ENCODE measurements at regions not wholly inside any gene's neighbourhood (a gene's known extent, or its start where the extent isn't known, plus 50 kb on each side); places are given as distances from the start of the nearest gene placed in this dataset.

DNA sequence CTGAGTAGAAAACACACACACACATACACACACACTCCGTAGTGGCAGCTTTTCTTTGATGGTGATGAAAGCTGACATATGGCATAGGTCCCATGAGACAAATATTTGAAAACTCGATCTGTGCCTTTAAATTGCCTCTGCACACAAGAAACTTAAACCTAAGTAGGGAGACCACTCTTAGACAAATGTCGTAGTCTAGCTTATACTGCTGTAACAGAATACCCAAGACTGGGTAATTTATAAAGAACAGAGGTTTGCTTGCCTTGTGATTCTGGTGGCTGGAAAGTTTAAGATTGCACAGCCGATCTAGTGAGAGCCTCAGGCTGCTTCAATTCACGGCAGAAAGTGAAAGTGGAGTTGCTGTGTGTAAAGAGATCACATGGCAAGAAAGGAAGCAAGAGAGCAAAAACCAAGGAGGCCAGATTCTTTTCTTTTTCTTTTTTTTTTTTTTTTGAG, 489.4 kb upstream of the SORCS1 start:
- in situ Hi-C loops (cut with MboI; ENCODE audit: low pct_unique_long_range_greater_than_20kb in 2 of 9, low sequenced_read_pairs in 9 of 9, unreplicated experiment in 9 of 9): no loop called here
- Histone ChIP-seq H3K4me3 (no peak overlapping the region), H3K4me1 (replicated peaks in 1 of 2) (no peaks in the 10 kb centered on the region), H3K27ac (no peak overlapping the region)
- ATAC-seq (replicated peaks in 6 of 8): peak in 3 of 8 experiments; percentile 59 to 97 (median 81)
- 0 to 90% (median 69%) methylated on average over 1 to 4 of the region's 5 CpGs; no CpG with 5 or more reads in 3 of the 10 experiments for WGBS, 10 experiments

GRCh38 chr10:107650939-107651338, 486.4 kb upstream of the SORCS1 start:
- ATAC-seq (replicated peaks in 6 of 8): no peak
- in situ Hi-C loops (cut with MboI; ENCODE audit: low pct_unique_long_range_greater_than_20kb in 2 of 9, low sequenced_read_pairs in 9 of 9, unreplicated experiment in 9 of 9): no loop called here
- Histone ChIP-seq H3K4me3 (no peak overlapping the region), H3K4me1 (replicated peaks in 1 of 2) (no peaks in the 10 kb centered on the region), H3K27ac (no peak overlapping the region)

DNA sequence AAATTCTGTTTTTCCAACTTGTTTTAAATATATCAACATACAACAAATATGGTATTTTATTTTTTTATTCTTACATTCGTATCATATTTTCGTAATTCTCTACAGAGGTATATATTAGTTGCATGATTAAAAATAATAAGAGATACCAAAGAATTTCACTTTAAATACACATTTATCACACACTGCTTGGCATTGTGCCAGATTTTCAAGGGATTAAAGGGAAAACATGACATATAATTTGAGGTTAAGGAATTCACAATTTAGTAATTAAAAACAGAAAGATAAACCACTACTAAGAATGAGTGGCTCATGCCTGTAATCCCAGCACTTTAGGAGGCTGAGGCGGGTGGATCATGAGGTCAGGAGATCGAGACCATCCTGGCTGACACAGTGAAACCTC, 484.7 kb upstream of the SORCS1 start:
- no peaks in the 10 kb centered on the region for H3K4me1 ChIP-seq (replicated peaks in 1 of 2)
- no peak for ATAC-seq (replicated peaks in 6 of 8)
- no peak overlapping the region for H3K4me3 ChIP-seq
- in situ Hi-C loops (cut with MboI; ENCODE audit: low pct_unique_long_range_greater_than_20kb in 2 of 9, low sequenced_read_pairs in 9 of 9, unreplicated experiment in 9 of 9): no loop called here
- H3K27ac ChIP-seq: no peak overlapping the region
- 31 to 100% (median 82%) methylated on average over 2 to 4 of the region's 4 CpGs; no CpG with 5 or more reads in 1 of the 10 experiments for WGBS, 10 experiments

DNA sequence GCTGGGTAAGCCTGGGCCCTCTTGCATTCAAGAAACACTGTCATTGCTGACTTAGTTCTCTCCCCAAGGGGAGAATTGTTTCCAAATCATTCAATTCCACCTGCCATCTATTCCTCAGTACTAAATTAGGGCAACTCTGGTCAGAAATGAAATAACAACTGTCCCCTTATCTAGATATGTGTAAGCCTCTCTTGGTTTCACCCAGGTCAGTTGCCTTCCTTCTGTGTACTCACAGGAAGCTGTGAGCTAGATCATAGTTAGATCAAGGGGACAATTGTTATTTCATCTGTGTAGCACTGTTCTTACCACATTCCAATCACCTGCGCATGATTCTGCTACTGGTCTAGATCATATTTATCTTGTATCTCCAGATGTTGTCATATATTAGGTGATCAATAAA, 483.0 kb upstream of the SORCS1 start:
- no peaks in the 10 kb centered on the region for H3K4me1 ChIP-seq (replicated peaks in 1 of 2)
- no peak overlapping the region for H3K27ac ChIP-seq
- in situ Hi-C loops (cut with MboI; ENCODE audit: low pct_unique_long_range_greater_than_20kb in 2 of 9, low sequenced_read_pairs in 9 of 9, unreplicated experiment in 9 of 9): no loop called here
- ATAC-seq (replicated peaks in 6 of 8): no peak
- WGBS, 10 experiments: 8 to 100% (median 100%) methylated on average over 1 of the region's 1 CpG; no CpG with 5 or more reads in 2 of the 10 experiments
- H3K4me3 ChIP-seq: no peak overlapping the region

GRCh38 chr10:107631876-107632275, 467.4 kb upstream of the SORCS1 start:
- Histone ChIP-seq H3K27ac (no peak overlapping the region), H3K4me3 (no peak overlapping the region), H3K4me1 (replicated peaks in 1 of 2) (no peaks in the 10 kb centered on the region)
- WGBS, 10 experiments: 0 to 100% (median 82%) methylated on average over 1 to 3 of the region's 4 CpGs; no CpG with 5 or more reads in 2 of the 10 experiments
- in situ Hi-C loops (cut with MboI; ENCODE audit: low pct_unique_long_range_greater_than_20kb in 2 of 9, low sequenced_read_pairs in 9 of 9, unreplicated experiment in 9 of 9): no loop called here
- ATAC-seq (replicated peaks in 6 of 8): no peak

DNA sequence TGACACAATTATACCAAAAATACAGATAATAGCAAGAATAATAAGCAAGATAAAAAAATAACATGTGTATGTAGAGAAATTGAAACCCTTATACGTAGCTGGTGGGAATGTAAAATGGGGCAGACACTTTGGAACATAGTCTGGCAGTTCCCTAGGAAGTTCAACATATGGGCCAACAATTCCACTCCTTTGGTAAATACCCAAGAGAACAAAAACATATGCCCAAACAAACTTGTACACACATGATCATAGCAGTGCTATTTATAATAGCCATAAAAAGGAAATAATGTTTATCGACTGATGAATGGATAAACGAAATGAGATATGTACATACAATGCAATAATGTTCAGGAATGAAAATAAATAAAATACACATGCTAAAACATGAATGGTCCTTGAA, 462.4 kb upstream of the SORCS1 start:
- in situ Hi-C loops (cut with MboI; ENCODE audit: low pct_unique_long_range_greater_than_20kb in 2 of 9, low sequenced_read_pairs in 9 of 9, unreplicated experiment in 9 of 9): no loop called here
- Histone ChIP-seq H3K4me3 (no peak overlapping the region), H3K27ac (no peak overlapping the region), H3K4me1 (replicated peaks in 1 of 2) (no peaks in the 10 kb centered on the region)
- WGBS, 10 experiments: 23 to 100% (median 80%) methylated on average over 2 to 3 of the region's 3 CpGs; no CpG with 5 or more reads in 2 of the 10 experiments
- ATAC-seq (replicated peaks in 6 of 8): no peak

GRCh38 chr10:107623292-107623691, 458.8 kb upstream of the SORCS1 start:
- H3K27ac ChIP-seq: no peak overlapping the region
- no peak overlapping the region for H3K4me3 ChIP-seq
- no peaks in the 10 kb centered on the region for H3K4me1 ChIP-seq (replicated peaks in 1 of 2)
- no peak for ATAC-seq (replicated peaks in 6 of 8)
- in situ Hi-C loops (cut with MboI; ENCODE audit: low pct_unique_long_range_greater_than_20kb in 2 of 9, low sequenced_read_pairs in 9 of 9, unreplicated experiment in 9 of 9): no loop called here
- WGBS, 10 experiments: 40 to 100% (median 100%) methylated on average over 1 to 3 of the region's 3 CpGs; no CpG with 5 or more reads in 2 of the 10 experiments

DNA sequence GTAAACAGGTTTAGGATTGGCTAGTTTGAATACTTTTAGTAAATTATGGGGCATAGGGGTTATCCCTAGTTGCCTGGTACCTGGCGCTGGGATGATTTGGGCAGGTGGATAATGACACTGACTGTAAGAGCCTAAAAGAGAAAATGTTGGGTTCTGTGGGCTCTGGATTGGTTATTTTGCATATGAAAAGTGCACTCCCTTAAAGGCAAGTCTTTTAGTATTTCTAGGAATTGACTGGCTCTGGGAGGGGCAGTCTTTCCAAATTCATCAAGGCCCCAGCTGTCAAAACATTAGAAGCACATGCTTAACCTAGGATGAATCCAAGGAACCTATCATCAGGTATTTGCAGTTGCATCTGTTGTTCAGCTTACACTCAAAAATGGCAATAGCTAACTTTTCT, 454.6 kb upstream of the SORCS1 start:
- in situ Hi-C loops (cut with MboI; ENCODE audit: low pct_unique_long_range_greater_than_20kb in 2 of 9, low sequenced_read_pairs in 9 of 9, unreplicated experiment in 9 of 9): no loop called here
- H3K27ac ChIP-seq: no peak overlapping the region
- H3K4me1 ChIP-seq (replicated peaks in 1 of 2): no peaks in the 10 kb centered on the region
- no peak overlapping the region for H3K4me3 ChIP-seq
- ATAC-seq (replicated peaks in 6 of 8): peak in 2 of 8 experiments; percentile 80 to 83
- 20 to 100% (median 83%) methylated on average over 1 of the region's 1 CpG; no CpG with 5 or more reads in 4 of the 10 experiments for WGBS, 10 experiments

DNA sequence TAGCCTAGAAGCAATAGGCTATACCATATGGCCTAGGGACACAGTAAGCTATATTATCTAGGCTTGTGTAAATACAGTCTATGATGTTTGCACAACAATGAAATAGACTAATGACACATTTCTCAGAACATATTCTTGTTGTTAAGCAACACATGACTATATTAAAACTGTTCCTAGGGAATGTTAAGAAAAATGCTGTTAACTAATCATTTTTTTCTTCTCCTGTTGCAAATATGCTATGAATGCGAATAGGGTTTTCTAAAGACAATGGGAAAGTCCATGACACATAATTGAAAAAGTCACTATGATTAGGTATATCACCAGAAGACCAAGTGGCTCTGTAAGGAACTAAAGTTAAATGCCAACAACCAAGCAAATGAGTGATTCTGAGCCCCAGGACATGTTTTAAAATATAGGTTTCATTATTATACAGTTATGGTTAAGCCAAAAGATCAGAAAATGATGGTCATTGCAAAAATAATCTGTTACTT, 454.0 kb upstream of the SORCS1 start:
- no peaks in the 10 kb centered on the region for H3K4me1 ChIP-seq (replicated peaks in 1 of 2)
- H3K27ac ChIP-seq: no peak overlapping the region
- in situ Hi-C loops (cut with MboI; ENCODE audit: low pct_unique_long_range_greater_than_20kb in 2 of 9, low sequenced_read_pairs in 9 of 9, unreplicated experiment in 9 of 9): no loop called here
- WGBS, 10 experiments: 25 to 100% (median 83%) methylated on average over 1 of the region's 1 CpG; no CpG with 5 or more reads in 3 of the 10 experiments
- no peak overlapping the region for H3K4me3 ChIP-seq
- peak in 3 of 8 experiments; percentile 29 to 70 (median 45) for ATAC-seq (replicated peaks in 6 of 8)

GRCh38 chr10:107616463-107617410, 452.2 kb upstream of the SORCS1 start:
- WGBS, 10 experiments: 36 to 100% (median 90%) methylated on average over 1 to 4 of the region's 4 CpGs
- H3K27ac ChIP-seq: no peak overlapping the region
- in situ Hi-C loops (cut with MboI; ENCODE audit: low pct_unique_long_range_greater_than_20kb in 2 of 9, low sequenced_read_pairs in 9 of 9, unreplicated experiment in 9 of 9): no loop called here

DNA sequence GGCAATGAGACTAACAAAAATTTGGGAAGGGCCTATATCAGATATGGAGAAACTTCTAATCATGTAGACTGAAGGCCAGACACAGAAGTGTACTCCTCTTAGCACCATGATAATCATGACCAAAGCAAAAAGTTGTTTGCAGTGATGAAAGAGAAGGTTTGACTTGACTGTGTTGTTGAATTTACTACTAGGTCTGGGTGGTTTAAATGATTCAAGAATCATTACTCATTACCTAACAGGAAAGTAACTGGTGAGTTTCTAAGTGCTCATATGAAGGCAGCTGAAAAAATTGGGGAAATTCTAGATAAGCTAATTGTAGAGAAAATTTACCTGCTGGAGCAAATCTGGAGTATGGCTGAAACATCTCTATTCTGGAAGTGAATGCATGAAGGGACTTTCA, 451.5 kb upstream of the SORCS1 start:
- no peak for ATAC-seq (replicated peaks in 6 of 8)

More at GRCh38 chr10:107616463-107617410, 452.2 kb upstream of the SORCS1 start:
- H3K4me1 ChIP-seq (replicated peaks in 1 of 2): no peaks in the 10 kb centered on the region
- no peak overlapping the region for H3K4me3 ChIP-seq
- ATAC-seq (replicated peaks in 6 of 8): no peak

GRCh38 chr10:107614939-107615685, 450.6 kb upstream of the SORCS1 start:
- Histone ChIP-seq H3K4me3 (no peak overlapping the region), H3K4me1 (replicated peaks in 1 of 2) (no peaks in the 10 kb centered on the region), H3K27ac (no peak overlapping the region)
- 15 to 98% (median 78%) methylated on average over 5 to 8 of the region's 8 CpGs for WGBS, 10 experiments
- no peak for ATAC-seq (replicated peaks in 6 of 8)
- in situ Hi-C loops (cut with MboI; ENCODE audit: low pct_unique_long_range_greater_than_20kb in 2 of 9, low sequenced_read_pairs in 9 of 9, unreplicated experiment in 9 of 9): no loop called here

More for the DNA sequence above, 451.5 kb upstream of the SORCS1 start:
- Histone ChIP-seq H3K4me3 (no peak overlapping the region), H3K27ac (no peak overlapping the region), H3K4me1 (replicated peaks in 1 of 2) (no peaks in the 10 kb centered on the region)
- in situ Hi-C loops (cut with MboI; ENCODE audit: low pct_unique_long_range_greater_than_20kb in 2 of 9, low sequenced_read_pairs in 9 of 9, unreplicated experiment in 9 of 9): no loop called here

DNA sequence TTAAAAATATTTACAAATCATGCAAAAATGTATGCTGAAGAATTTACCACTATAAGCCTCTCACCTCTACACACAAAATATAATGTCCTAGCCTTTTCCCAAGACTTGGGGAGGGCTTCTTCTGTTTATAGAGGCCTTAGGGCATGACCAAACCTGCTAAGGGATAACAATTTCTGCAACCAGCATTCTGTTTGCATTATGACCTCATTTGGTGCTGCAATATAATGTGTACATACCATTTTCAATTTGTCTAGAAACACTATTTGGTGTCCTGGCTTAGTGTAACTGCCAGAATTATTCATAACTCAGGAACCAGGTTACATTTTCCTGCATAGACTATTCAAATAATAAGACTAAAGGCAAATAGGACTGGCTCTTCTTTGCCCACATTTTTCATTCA, 446.6 kb upstream of the SORCS1 start:
- in situ Hi-C loops (cut with MboI; ENCODE audit: low pct_unique_long_range_greater_than_20kb in 2 of 9, low sequenced_read_pairs in 9 of 9, unreplicated experiment in 9 of 9): no loop called here
- ATAC-seq (replicated peaks in 6 of 8): peak in 4 of 8 experiments; percentile 32 to 61 (median 58)
- no peaks in the 10 kb centered on the region for H3K4me1 ChIP-seq (replicated peaks in 1 of 2)
- H3K4me3 ChIP-seq: no peak overlapping the region
- no peak overlapping the region for H3K27ac ChIP-seq
